GM12891 (cell line): ENCODE measurements at regions not wholly inside any gene's neighbourhood (a gene's known extent, or its start where the extent isn't known, plus 50 kb on each side); places are given as distances from the start of the nearest gene placed in this dataset.

Experiments
- DNase-seq: peaks from one replicate; pipeline ENCODE4 v3.0.0; 2011; ENCODE audit warnings: low spot score; ENCODE audit not compliant: insufficient read length
- FAIRE-seq: peaks from 2 replicates; lab custom pipeline; 2011; peaks lifted over from hg19 to GRCh38; lab: Jason Lieb, UNC
- PAX5 ChIP-seq: IDR thresholded peaks from 2 replicates; pipeline ENCODE4 v1.6.1; 2011; ENCODE audit warnings: low read length, moderate library complexity, mild to moderate bottlenecking; ENCODE audit not compliant: insufficient read depth, severe bottlenecking
- POLR2AphosphoS5 ChIP-seq: IDR thresholded peaks from 2 replicates; pipeline ENCODE4 v1.6.1; 2011; ENCODE audit warnings: low read depth, low read length, control low read depth
- POU2F2 ChIP-seq: IDR thresholded peaks from 2 replicates; pipeline ENCODE4 v1.6.1; 2011; ENCODE audit warnings: low read depth, mild to moderate bottlenecking, control low read depth, low read length, moderate library complexity
- SPI1 ChIP-seq: IDR thresholded peaks from 2 replicates; pipeline ENCODE4 v1.6.1; 2011; ENCODE audit warnings: low read depth, low read length, control low read depth
- TAF1 ChIP-seq: IDR thresholded peaks from 2 replicates; pipeline ENCODE4 v1.6.1; 2011; ENCODE audit warnings: low read depth, low read length, control low read depth

DNA sequence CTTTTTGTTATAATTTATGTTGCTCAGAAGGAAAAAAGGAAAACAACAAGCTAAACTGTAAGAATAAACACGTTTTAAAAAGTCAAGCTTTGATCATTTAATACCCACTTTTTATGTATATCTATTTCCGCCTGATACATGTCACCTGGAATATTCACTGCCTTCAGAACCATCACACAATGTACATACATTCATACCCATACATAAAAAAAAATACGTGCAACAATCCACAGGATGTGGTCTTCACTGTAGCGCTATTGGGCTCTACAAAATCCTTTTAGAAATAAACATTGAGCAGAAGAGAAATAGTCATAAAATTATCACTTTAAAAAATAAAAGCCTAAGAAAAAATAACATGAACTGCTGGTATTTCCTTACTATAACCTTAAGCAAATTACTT is 1078.9 kb upstream of the LRRTM3 start:
- no peak for TF ChIP-seq TAF1
- no peak for TF ChIP-seq SPI1
- TF ChIP-seq POLR2AphosphoS5: no peak
- no peak for TF ChIP-seq POU2F2
- DNase-seq (no peak), FAIRE-seq (peak; percentile 5)

DNA sequence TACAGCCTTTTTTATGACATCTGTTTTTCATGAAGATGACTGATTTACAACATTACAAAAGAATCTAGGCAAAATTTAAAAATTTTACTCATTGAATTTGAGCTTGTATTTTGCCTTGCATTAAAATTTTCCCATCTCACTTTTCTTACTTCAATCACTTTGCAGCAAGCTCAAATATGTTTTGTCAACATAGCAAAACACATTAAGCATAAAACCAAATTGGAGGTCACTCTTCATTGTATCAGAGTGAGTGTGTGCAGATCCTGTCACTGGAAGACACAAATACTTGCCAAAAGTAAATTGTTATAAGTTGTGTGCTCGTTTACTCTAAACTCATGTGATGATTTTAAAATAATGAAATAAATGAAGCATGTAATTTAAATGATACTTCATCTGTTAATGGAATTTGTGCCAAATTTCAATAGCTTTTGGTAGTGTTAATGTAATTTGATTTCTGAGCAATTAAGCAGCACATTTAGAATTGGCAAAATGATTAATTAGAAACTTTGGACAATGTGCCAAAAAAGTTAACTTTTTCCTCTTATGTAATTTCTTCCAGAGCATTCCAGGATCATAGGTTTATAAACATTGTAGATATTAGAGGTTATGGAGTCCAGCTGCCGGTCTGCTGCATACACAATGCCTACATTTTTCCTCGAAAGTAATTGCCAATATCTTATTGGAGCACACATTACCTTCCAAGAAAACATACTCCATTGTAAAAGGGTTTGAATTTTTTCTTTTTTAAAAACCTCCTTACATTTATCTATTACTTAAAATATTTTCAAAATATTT is 1078.2 kb upstream of the LRRTM3 start:
- FAIRE-seq (no peak), DNase-seq (no peak)
- TF ChIP-seq POLR2AphosphoS5 (no peak), SPI1 (no peak), PAX5 (no peak), POU2F2 (no peak)

DNA sequence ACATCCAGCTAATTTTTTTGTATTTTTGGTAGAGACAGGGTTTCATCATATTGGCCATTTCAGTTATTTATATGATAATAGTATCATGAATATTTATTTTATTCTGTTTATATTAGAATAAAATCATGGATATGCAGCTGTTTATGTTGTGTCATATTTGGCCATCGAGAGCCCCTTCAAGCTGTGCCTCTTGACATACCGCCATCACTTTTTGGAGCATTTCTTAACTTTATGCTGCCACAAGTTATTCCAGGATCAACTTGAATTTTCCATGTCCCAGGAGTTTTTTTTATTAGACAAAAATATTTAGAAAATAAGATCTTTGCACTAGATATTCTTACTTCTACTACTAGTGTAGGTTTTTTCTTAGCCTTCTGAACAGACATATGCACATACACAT is 1067.0 kb upstream of the LRRTM3 start:
- DNase-seq (no peak), FAIRE-seq (no peak)
- no peak for TF ChIP-seq SPI1
- TF ChIP-seq POU2F2: no peak
- TF ChIP-seq PAX5: no peak

DNA sequence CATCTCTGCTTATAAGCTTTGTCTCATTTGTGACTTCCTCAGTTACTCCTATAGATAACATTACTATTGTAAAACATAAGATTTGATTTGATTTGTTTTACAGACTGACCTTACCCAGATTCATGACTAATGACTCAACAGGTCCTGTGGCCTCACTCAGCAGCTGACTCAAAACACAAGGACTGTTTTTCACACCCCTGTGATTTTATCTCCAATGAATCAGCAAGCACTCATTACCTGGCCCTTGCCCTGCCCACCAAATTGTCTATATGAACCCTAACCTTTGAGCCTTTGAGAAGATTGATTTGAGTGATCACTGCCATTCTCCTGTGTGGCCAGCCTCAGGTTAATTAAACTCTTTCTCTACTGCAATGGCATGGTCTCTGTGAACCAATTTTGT is 1064.6 kb upstream of the LRRTM3 start:
- DNase-seq: no peak
- TF ChIP-seq TAF1: no peak
- peak; percentile 86 for TF ChIP-seq PAX5
- peak; percentile 76 for FAIRE-seq
